ENCODE measurements at regions not wholly inside any gene's neighbourhood (a gene's known extent, or its start where the extent isn't known, plus 50 kb on each side); places are given as distances from the start of the nearest gene placed in this dataset.

- TF ChIP-seq POLR2A (IDR thresholded peaks at IDR 0.05; ENCODE audit: low read depth, low read length) (no peak), POLR2AphosphoS5 (IDR thresholded peaks at IDR 0.05; ENCODE audit: low read depth, low read length) (no peak)
Observed at GRCh38 chr1:60591583-60591982, 490.8 kb upstream of the NFIA start.

Data from GM12892 (cell line).